ENCODE measurements at regions not wholly inside any gene's neighbourhood (a gene's known extent, or its start where the extent isn't known, plus 50 kb on each side); places are given as distances from the start of the nearest gene placed in this dataset.

DNA sequence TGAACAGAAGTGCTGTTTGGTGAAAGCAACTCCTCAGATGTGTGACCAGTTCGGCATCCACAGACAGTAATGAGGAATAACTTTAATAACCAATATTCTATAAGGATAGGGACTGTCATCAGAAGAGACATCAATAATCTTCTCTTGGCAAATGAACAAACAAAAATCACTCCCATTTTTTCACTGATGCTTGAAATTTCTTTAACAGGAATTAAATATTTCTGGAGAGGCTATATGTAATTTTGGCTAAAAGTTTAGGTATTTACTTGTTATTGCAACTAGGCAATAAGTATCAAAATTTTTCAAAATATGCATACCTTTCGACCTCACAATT, 121.6 kb upstream of the EEA1 start:
- no peak overlapping the region for H3K4me3 ChIP-seq (replicated peaks; ENCODE audit: low read depth, low read length)
- TF ChIP-seq, protein P1, sequence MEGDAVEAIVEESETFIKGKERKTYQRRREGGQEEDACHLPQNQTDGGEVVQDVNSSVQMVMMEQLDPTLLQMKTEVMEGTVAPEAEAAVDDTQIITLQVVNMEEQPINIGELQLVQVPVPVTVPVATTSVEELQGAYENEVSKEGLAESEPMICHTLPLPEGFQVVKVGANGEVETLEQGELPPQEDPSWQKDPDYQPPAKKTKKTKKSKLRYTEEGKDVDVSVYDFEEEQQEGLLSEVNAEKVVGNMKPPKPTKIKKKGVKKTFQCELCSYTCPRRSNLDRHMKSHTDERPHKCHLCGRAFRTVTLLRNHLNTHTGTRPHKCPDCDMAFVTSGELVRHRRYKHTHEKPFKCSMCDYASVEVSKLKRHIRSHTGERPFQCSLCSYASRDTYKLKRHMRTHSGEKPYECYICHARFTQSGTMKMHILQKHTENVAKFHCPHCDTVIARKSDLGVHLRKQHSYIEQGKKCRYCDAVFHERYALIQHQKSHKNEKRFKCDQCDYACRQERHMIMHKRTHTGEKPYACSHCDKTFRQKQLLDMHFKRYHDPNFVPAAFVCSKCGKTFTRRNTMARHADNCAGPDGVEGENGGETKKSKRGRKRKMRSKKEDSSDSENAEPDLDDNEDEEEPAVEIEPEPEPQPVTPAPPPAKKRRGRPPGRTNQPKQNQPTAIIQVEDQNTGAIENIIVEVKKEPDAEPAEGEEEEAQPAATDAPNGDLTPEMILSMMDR (IDR thresholded peaks at IDR 0.05; ENCODE audit: low read depth, low read length, missing control alignments), result no peak
- DNase-seq (ENCODE audit: extremely low read depth, low read depth), result no peak

DNA sequence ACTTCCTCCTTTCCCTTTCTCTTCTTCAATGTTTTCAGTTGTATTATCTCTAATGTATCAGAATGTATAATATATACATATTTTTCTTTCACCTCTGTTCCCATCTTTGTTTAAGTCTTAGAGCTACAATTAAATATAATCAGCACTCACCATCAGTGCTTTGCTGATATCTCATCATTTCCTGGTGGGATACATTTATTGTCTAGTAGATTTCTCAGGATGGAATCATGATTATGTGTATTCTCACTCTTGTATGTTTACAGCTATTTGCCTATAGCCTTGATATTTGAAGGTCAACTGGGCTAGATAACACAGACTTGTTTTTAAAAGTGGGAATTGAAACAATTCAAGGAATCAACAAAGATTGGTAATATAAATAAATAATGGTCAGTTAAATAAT, 124.9 kb upstream of the EEA1 start:
- no peak overlapping the region for H3K4me3 ChIP-seq (replicated peaks; ENCODE audit: low read depth, low read length)
- DNase-seq (ENCODE audit: extremely low read depth, low read depth), result no peak
- TF ChIP-seq, protein P1 (IDR thresholded peaks at IDR 0.05; ENCODE audit: low read depth, low read length, missing control alignments), result no peak

DNA sequence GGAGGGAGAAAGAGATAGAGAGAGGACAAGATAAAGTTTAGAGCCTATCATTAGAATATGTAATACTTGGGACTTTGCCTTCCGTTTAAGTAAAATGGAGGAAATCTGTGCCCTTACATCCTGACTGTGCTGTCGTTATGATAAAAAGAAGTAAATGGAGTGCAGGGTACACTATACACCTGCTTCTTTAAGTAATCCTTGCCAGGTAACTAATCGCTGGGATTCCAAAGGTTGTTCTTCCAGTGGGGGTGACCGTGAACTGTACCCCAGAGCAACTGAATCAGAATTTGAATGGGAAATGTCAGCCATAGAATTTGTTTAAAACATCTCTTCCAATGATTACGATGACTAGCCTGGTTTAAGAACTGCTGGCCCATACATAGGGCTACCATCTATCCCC, 126.1 kb upstream of the EEA1 start:
- no peak for DNase-seq (ENCODE audit: extremely low read depth, low read depth)
- H3K4me3 ChIP-seq (replicated peaks; ENCODE audit: low read depth, low read length), result no peak overlapping the region
- TF ChIP-seq, protein P1 (IDR thresholded peaks at IDR 0.05; ENCODE audit: low read depth, low read length, missing control alignments), result no peak

DNA sequence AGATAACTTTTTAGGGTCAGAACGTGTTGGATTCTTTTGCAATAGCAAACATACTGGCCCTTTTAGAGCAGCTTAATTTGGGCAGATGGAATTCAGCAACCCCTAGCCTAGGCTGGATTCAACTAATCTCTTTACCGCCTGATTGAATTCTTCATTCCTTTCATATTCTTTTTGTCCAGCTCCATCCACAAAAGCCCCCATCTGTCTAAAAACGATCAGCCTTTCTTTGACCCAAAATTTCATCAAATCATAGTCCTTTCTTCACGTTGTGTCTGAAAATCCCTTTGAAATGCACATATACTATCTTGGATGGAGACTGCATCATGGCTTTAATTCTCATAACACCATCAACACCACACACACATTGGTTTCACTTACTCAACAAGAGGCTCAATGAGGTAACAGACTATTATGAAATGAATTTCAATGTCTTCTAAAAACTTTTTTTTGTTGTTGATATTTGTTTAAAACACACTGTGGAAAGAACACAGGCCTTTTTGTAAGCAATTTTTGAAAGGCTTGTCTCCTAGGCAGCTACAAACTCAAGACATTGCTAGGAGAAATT, 128.0 kb upstream of the EEA1 start:
- DNase-seq (ENCODE audit: extremely low read depth, low read depth), result no peak

DNA sequence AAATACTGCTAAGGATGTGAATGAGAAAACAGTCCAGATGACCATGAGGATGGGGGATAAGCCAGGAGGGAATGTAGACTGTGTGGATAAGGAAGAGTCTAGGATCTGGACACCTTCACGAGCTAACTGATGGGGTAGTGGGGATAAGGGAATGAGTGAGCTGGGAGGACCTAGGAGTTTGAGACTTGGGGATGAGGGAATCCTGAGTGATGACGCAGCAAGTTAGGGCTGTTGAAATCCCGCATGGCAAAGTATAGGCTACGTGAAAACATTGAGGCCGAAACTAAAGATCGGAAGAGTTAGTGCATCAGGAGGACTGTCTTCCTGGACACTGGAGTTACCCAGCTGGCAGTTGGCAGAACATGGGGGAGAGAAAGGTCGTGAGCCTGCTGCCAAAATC, 129.2 kb upstream of the EEA1 start:
- TF ChIP-seq, protein P1 (IDR thresholded peaks at IDR 0.05; ENCODE audit: low read depth, low read length, missing control alignments), result no peak
- no peak for DNase-seq (ENCODE audit: extremely low read depth, low read depth)
- no peak overlapping the region for H3K4me3 ChIP-seq (replicated peaks; ENCODE audit: low read depth, low read length)

More for the DNA sequence above, 128.0 kb upstream of the EEA1 start:
- TF ChIP-seq, protein P1 (IDR thresholded peaks at IDR 0.05; ENCODE audit: low read depth, low read length, missing control alignments), result no peak
- H3K4me3 ChIP-seq (replicated peaks; ENCODE audit: low read depth, low read length), result no peak overlapping the region

DNA sequence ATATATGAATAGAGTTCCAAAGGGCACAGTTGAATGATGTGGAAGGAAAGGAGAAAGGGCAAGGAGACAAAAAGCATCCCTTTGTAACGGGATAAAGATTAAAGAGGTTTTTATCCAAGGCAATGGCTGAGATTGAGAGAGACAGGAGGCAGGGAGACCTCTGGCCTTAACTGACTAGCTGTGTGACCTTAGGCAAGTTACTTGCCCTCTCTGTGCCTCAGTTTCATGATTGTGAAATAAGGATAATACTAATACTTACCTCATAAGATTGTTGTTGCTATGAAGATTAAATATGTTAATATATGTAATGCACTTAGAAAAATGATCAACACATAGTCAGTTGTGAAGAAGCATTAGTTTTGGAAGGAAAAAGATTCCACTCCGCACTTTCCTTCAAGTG, 130.2 kb upstream of the EEA1 start:
- TF ChIP-seq, protein P1 (IDR thresholded peaks at IDR 0.05; ENCODE audit: low read depth, low read length, missing control alignments), result no peak

More for the DNA sequence above, 130.2 kb upstream of the EEA1 start:
- no peak for DNase-seq (ENCODE audit: extremely low read depth, low read depth)
- H3K4me3 ChIP-seq (replicated peaks; ENCODE audit: low read depth, low read length), result no peak overlapping the region

Data from HFF-Myc (cell line).